Liver (tissue), 8 donors: ENCODE measurements at regions not wholly inside any gene's neighbourhood (a gene's known extent, or its start where the extent isn't known, plus 50 kb on each side); places are given as distances from the start of the nearest gene placed in this dataset.
"Not testable (repeated sequence)": the region's sequence is repeated elsewhere in the genome, so short reads cannot be mapped to it uniquely, and the experiment has no call there.

Source experiments
- DNase-seq: peaks from one replicate; pipeline ENCODE4 v3.0.0-alpha.2; 2017; ENCODE audit warnings: low spot score
- H3K27ac ChIP-seq, 2 donors: one replicate each; pipeline ENCODE4 v1.7.0; 2013; ENCODE audit warnings: inconsistent platforms in 2 of 2, low read length in 2 of 2, control low read depth in 1 of 2, low read depth in 1 of 2, mild to moderate bottlenecking in 1 of 2
- H3K27me3 ChIP-seq, 4 donors: one replicate each; pipeline versions ENCODE4 v1.6.1 to v1.7.0; 2013; ENCODE audit warnings: low read length in 3 of 4, inconsistent platforms in 1 of 4, mild to moderate bottlenecking in 1 of 4, moderate library complexity in 1 of 4; ENCODE audit not compliant: control insufficient read depth in 4 of 4, insufficient read depth in 4 of 4
- H3K36me3 ChIP-seq, 4 donors: one replicate each; pipeline versions ENCODE4 v1.6.1 to v1.7.0; 2013; ENCODE audit warnings: low read length in 3 of 4, mild to moderate bottlenecking in 3 of 4, low read depth in 1 of 4, moderate library complexity in 1 of 4; ENCODE audit not compliant: control insufficient read depth in 4 of 4, insufficient read depth in 3 of 4
- H3K4me1 ChIP-seq, 4 donors: one replicate each; pipeline versions ENCODE4 v1.6.1 to v1.7.0; 2013; ENCODE audit warnings: low read length in 3 of 4, mild to moderate bottlenecking in 3 of 4, moderate library complexity in 1 of 4; ENCODE audit not compliant: control insufficient read depth in 4 of 4, insufficient read depth in 4 of 4
- H3K4me3 ChIP-seq, 3 donors: one replicate each; pipeline versions ENCODE4 v1.6.1 to v1.7.0; 2013; ENCODE audit warnings: low read length in 3 of 3, control low read depth in 1 of 3, low read depth in 1 of 3, mild to moderate bottlenecking in 1 of 3
- H3K9ac ChIP-seq, 2 donors: one replicate each; pipeline ENCODE4 v1.7.0; 2013; ENCODE audit warnings: low read length in 2 of 2, mild to moderate bottlenecking in 2 of 2, moderate library complexity in 2 of 2, control low read depth in 1 of 2, low read depth in 1 of 2
- H3K9me3 ChIP-seq, 4 donors: one replicate each; pipeline versions ENCODE4 v1.6.1 to v1.7.0; 2013; ENCODE audit warnings: low read length in 3 of 4; ENCODE audit not compliant: control insufficient read depth in 4 of 4
- EGR1 ChIP-seq, 2 donors: IDR thresholded peaks; 2 replicates each; pipeline ENCODE4 v1.6.1; 2016 to 2018; ENCODE audit warnings: antibody characterized with exemption in 2 of 2, low read depth in 2 of 2
- FOXA1 ChIP-seq: IDR thresholded peaks from 2 replicates; pipeline ENCODE4 v1.6.1; 2016; ENCODE audit warnings: antibody characterized with exemption
- FOXA2 ChIP-seq: IDR thresholded peaks from 2 replicates; pipeline ENCODE4 v1.6.1; 2016; ENCODE audit warnings: antibody characterized with exemption
- GABPA ChIP-seq, 2 donors: IDR thresholded peaks in 1 of 2; conservative IDR thresholded peaks in 1 of 2; 2 replicates each; pipeline ENCODE4 v1.6.1; 2016; ENCODE audit warnings: antibody characterized with exemption in 2 of 2, mild to moderate bottlenecking in 1 of 2, moderate library complexity in 1 of 2
- HNF4A ChIP-seq, 2 donors: conservative IDR thresholded peaks; 2 replicates each; pipeline ENCODE4 v1.6.1; 2016; ENCODE audit warnings: antibody characterized with exemption in 2 of 2, mild to moderate bottlenecking in 2 of 2
- JUND ChIP-seq, 2 donors: IDR thresholded peaks; 2 replicates each; pipeline ENCODE4 v1.6.1; 2016; ENCODE audit warnings: antibody characterized with exemption in 2 of 2
- RAD21 ChIP-seq, 2 donors: IDR thresholded peaks; 2 replicates each; pipeline ENCODE4 v1.6.1; 2016; ENCODE audit warnings: antibody characterized with exemption in 2 of 2, mild to moderate bottlenecking in 2 of 2
- SP1 ChIP-seq: IDR thresholded peaks from 2 replicates; pipeline ENCODE4 v1.6.1; 2018; ENCODE audit warnings: antibody characterized with exemption, mild to moderate bottlenecking
- TAF1 ChIP-seq: conservative IDR thresholded peaks from 2 replicates; pipeline ENCODE4 v1.6.1; 2016; ENCODE audit warnings: antibody characterized with exemption, mild to moderate bottlenecking
- WGBS: extraction: QIAGEN DNeasy Blood & Tissue Kit; methylation state at CpG from one replicate; pipeline ENCODE4 v1.1.7; 2013; 5-methylcytosine and 5-hydroxymethylcytosine counted together
- TF ChIP-seq, protein P1 (sequence below): IDR thresholded peaks from 2 replicates; pipeline ENCODE4 v1.6.1; 2016; ENCODE audit warnings: antibody characterized with exemption
- TF ChIP-seq, protein P2 (sequence below): IDR thresholded peaks from 2 replicates; pipeline ENCODE4 v1.6.1; 2016; ENCODE audit warnings: antibody characterized with exemption, mild to moderate bottlenecking
- TF ChIP-seq, protein P3 (sequence below): fragments of 150-350 bp; IDR thresholded peaks from 2 replicates; pipeline ENCODE4 v1.5.1; 2017; ENCODE audit warnings: improper control_type of control experiment, low read depth, low read length; ENCODE audit not compliant: missing input control
- TF ChIP-seq, protein P4 (sequence below): IDR thresholded peaks from 2 replicates; pipeline ENCODE4 v1.6.1; 2016; ENCODE audit warnings: antibody characterized with exemption
- TF ChIP-seq, protein P5 (sequence below): IDR thresholded peaks from 2 replicates; pipeline ENCODE4 v1.6.1; 2016; ENCODE audit warnings: antibody characterized with exemption
- donor health status: healthy.
- donor health status: healthy.
- donor health status: healthy.
- donor health status: healthy.
- donor health status: healthy.

DNA sequence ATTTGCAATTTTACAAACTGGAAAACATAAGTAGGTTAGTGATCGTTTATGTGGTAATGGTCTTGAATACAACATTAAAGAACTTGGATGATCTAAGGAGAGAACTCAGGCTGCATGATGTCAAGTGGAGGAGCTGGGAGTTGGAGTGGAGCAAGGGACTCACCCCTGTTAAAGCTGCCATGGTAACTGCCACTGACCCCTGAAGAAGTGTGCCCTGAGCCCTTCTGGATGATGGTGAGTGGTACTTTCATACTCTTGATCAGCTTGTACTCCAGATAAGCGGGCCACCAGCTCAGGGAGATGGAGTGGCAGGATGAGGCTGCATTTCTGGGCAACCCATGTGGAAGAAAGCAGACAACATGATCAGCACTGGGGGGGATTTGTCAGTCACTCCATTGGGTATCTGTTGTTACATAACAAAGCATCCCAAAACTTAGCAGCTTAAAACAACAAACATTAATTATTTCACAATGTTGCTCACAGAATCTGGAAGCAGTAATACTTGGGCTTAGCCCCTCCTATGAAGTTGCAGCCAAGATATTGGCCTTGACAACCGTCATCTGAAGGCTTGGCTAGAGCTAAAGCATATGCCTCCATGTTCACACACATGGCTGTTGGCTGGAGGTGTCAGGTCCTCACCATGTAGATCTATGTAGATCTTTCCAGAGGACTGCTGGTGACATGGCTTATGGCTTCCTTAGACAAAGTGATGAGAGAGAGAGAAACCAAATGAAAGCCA is 213.8 kb downstream of the DUSP10 start:
- Histone ChIP-seq H3K9me3 (no peaks in the 10 kb centered on the region), H3K36me3 (no peaks in the 10 kb centered on the region), H3K9ac (no peak overlapping the region), H3K27ac (no peak overlapping the region), H3K27me3 (no peaks in the 10 kb centered on the region), H3K4me3 (no peak overlapping the region), H3K4me1 (no peaks in the 10 kb centered on the region)
- 79% methylated on average over 3 of the region's 3 CpGs for WGBS
- no peak for TF ChIP-seq GABPA (IDR thresholded peaks at IDR 0.05 in 1 of 2, conservative IDR thresholded peaks at IDR 0.05 in 1 of 2)
- DNase-seq = no peak

DNA sequence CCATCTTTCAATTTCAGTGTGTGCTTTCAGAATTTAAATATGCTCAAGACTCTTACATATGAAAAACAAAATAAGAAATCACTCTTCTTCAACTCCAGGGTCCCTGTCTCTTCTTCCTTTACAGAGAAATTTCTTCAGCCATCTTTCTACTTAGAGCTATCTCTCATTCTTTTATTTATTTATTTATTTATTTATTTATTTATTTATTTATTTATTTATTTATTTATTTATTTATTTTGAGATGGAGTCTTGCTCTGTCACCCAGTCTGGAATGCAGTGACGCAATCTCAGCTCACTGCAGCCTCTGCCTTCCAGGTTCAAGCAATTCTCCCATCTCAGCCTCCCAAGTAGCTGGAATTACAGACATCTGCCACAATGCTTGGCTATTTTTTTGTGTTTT is 211.7 kb downstream of the DUSP10 start:
- not testable (repeated sequence) for H3K36me3 ChIP-seq, DNase-seq, H3K4me1 ChIP-seq, H3K27me3 ChIP-seq, H3K4me3 ChIP-seq, H3K27ac ChIP-seq, H3K9me3 ChIP-seq, H3K9ac ChIP-seq
- 88% methylated on average over 1 of the region's 1 CpG for WGBS

DNA sequence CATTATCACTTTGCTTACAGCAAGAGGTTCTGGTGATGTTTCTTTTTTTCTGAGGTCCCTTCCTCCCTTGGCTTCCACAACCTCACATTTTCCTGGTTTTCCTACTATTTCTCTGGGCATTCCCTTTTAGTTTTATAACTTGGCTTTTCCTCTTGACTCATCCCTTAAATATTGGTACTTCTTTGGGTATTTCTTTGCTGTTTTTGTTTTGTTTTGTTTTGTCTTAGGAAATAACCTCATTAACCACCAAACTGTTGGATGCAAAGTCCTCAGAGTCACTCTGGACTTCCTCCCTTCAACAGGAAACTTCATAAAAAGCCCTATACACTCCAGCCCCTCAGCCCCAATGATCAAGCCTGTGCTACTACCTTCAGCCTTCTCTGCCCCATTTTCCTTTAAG is 211.1 kb downstream of the DUSP10 start:
- H3K27ac ChIP-seq = no peak overlapping the region
- H3K4me3 ChIP-seq = no peak overlapping the region
- no peaks in the 10 kb centered on the region for H3K27me3 ChIP-seq
- no peak overlapping the region for H3K9ac ChIP-seq
- H3K9me3 ChIP-seq = no peaks in the 10 kb centered on the region
- TF ChIP-seq EGR1 (IDR thresholded peaks at IDR 0.05; ENCODE audit: low read depth in 2 of 2) = no peak
- TF ChIP-seq FOXA2 = no peak
- TF ChIP-seq, protein P1, sequence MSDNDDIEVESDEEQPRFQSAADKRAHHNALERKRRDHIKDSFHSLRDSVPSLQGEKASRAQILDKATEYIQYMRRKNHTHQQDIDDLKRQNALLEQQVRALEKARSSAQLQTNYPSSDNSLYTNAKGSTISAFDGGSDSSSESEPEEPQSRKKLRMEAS = no peak
- TF ChIP-seq, protein P2, sequence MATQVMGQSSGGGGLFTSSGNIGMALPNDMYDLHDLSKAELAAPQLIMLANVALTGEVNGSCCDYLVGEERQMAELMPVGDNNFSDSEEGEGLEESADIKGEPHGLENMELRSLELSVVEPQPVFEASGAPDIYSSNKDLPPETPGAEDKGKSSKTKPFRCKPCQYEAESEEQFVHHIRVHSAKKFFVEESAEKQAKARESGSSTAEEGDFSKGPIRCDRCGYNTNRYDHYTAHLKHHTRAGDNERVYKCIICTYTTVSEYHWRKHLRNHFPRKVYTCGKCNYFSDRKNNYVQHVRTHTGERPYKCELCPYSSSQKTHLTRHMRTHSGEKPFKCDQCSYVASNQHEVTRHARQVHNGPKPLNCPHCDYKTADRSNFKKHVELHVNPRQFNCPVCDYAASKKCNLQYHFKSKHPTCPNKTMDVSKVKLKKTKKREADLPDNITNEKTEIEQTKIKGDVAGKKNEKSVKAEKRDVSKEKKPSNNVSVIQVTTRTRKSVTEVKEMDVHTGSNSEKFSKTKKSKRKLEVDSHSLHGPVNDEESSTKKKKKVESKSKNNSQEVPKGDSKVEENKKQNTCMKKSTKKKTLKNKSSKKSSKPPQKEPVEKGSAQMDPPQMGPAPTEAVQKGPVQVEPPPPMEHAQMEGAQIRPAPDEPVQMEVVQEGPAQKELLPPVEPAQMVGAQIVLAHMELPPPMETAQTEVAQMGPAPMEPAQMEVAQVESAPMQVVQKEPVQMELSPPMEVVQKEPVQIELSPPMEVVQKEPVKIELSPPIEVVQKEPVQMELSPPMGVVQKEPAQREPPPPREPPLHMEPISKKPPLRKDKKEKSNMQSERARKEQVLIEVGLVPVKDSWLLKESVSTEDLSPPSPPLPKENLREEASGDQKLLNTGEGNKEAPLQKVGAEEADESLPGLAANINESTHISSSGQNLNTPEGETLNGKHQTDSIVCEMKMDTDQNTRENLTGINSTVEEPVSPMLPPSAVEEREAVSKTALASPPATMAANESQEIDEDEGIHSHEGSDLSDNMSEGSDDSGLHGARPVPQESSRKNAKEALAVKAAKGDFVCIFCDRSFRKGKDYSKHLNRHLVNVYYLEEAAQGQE = no peak
- no peak for TF ChIP-seq TAF1
- TF ChIP-seq FOXA1 = no peak
- TF ChIP-seq, protein P3, sequence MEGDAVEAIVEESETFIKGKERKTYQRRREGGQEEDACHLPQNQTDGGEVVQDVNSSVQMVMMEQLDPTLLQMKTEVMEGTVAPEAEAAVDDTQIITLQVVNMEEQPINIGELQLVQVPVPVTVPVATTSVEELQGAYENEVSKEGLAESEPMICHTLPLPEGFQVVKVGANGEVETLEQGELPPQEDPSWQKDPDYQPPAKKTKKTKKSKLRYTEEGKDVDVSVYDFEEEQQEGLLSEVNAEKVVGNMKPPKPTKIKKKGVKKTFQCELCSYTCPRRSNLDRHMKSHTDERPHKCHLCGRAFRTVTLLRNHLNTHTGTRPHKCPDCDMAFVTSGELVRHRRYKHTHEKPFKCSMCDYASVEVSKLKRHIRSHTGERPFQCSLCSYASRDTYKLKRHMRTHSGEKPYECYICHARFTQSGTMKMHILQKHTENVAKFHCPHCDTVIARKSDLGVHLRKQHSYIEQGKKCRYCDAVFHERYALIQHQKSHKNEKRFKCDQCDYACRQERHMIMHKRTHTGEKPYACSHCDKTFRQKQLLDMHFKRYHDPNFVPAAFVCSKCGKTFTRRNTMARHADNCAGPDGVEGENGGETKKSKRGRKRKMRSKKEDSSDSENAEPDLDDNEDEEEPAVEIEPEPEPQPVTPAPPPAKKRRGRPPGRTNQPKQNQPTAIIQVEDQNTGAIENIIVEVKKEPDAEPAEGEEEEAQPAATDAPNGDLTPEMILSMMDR = no peak
- TF ChIP-seq GABPA (IDR thresholded peaks at IDR 0.05 in 1 of 2, conservative IDR thresholded peaks at IDR 0.05 in 1 of 2) = no peak
- no peak for TF ChIP-seq SP1
- TF ChIP-seq RAD21 (IDR thresholded peaks at IDR 0.05) = no peak
- no peak for TF ChIP-seq JUND (IDR thresholded peaks at IDR 0.05)
- TF ChIP-seq, protein P4, sequence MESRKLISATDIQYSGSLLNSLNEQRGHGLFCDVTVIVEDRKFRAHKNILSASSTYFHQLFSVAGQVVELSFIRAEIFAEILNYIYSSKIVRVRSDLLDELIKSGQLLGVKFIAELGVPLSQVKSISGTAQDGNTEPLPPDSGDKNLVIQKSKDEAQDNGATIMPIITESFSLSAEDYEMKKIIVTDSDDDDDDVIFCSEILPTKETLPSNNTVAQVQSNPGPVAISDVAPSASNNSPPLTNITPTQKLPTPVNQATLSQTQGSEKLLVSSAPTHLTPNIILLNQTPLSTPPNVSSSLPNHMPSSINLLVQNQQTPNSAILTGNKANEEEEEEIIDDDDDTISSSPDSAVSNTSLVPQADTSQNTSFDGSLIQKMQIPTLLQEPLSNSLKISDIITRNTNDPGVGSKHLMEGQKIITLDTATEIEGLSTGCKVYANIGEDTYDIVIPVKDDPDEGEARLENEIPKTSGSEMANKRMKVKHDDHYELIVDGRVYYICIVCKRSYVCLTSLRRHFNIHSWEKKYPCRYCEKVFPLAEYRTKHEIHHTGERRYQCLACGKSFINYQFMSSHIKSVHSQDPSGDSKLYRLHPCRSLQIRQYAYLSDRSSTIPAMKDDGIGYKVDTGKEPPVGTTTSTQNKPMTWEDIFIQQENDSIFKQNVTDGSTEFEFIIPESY = no peak
- no peak for TF ChIP-seq HNF4A (conservative IDR thresholded peaks at IDR 0.05)
- TF ChIP-seq, protein P5, sequence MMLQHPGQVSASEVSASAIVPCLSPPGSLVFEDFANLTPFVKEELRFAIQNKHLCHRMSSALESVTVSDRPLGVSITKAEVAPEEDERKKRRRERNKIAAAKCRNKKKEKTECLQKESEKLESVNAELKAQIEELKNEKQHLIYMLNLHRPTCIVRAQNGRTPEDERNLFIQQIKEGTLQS = no peak
- H3K4me1 ChIP-seq = peaks cover 0 to 2% (median 0%) of the 10 kb centered on the region in 4 donors
- DNase-seq = no peak
- no peaks in the 10 kb centered on the region for H3K36me3 ChIP-seq
